NCI-H1930 (cell line): ENCODE measurements at regions not wholly inside any gene's neighbourhood (a gene's known extent, or its start where the extent isn't known, plus 50 kb on each side); places are given as distances from the start of the nearest gene placed in this dataset.
A peak's percentile ranks its signal among the peaks of the same experiment; 100 is the strongest.

ENCODE experiments used
- DNase-seq, 2 experiments: peaks; one replicate each; lab custom pipeline; 2025; lab: John Stamatoyannopoulos, UW

GRCh38 chr11:127598476-127598875 lies 597.9 kb upstream of the KIRREL3 start:
- no peak for DNase-seq

GRCh38 chr11:127596433-127596832 lies 595.9 kb upstream of the KIRREL3 start:
- DNase-seq: no peak

- DNase-seq: no peak
Measured at GRCh38 chr11:127592371-127592770, 591.8 kb upstream of the KIRREL3 start.

- no peak for DNase-seq
Measured at GRCh38 chr11:127590314-127590713, 589.7 kb upstream of the KIRREL3 start.

GRCh38 chr11:127588431-127588830 lies 587.9 kb upstream of the KIRREL3 start:
- no peak for DNase-seq

- no peak for DNase-seq
Measured at GRCh38 chr11:127587511-127587910, 586.9 kb upstream of the KIRREL3 start.

- DNase-seq: no peak
Measured at GRCh38 chr11:127576210-127576609, 575.6 kb upstream of the KIRREL3 start.

GRCh38 chr11:127574478-127574877 lies 573.9 kb upstream of the KIRREL3 start:
- DNase-seq: no peak

- DNase-seq: no peak
Measured at GRCh38 chr11:127568891-127569290, 568.3 kb upstream of the KIRREL3 start.

- no peak for DNase-seq
Measured at GRCh38 chr11:127567237-127567932, 566.8 kb upstream of the KIRREL3 start.

- no peak for DNase-seq
Measured at GRCh38 chr11:127564810-127565209, 564.2 kb upstream of the KIRREL3 start.

- DNase-seq: no peak
Measured at GRCh38 chr11:127559978-127560377, 559.4 kb upstream of the KIRREL3 start.

- no peak for DNase-seq
Measured at GRCh38 chr11:127552446-127552845, 551.9 kb upstream of the KIRREL3 start.

- no peak for DNase-seq
Measured at GRCh38 chr11:127531167-127531566, 530.6 kb upstream of the KIRREL3 start.

GRCh38 chr11:127528297-127528696 lies 527.7 kb upstream of the KIRREL3 start:
- DNase-seq: no peak

GRCh38 chr11:127524618-127525017 lies 524.0 kb upstream of the KIRREL3 start:
- no peak for DNase-seq

- no peak for DNase-seq
Measured at GRCh38 chr11:127521413-127521812, 520.8 kb upstream of the KIRREL3 start.

GRCh38 chr11:127507851-127508250 lies 507.3 kb upstream of the KIRREL3 start:
- no peak for DNase-seq

- DNase-seq: no peak
Measured at GRCh38 chr11:127506647-127507046, 506.1 kb upstream of the KIRREL3 start.

- DNase-seq: no peak
Measured at GRCh38 chr11:127506126-127506525, 505.6 kb upstream of the KIRREL3 start.

GRCh38 chr11:127496165-127496564 lies 495.6 kb upstream of the KIRREL3 start:
- DNase-seq: no peak

- DNase-seq: peak in 1 of 2 experiments; percentile 11
Measured at GRCh38 chr11:127493330-127494022, 492.9 kb upstream of the KIRREL3 start.

GRCh38 chr11:127492029-127492428 lies 491.5 kb upstream of the KIRREL3 start:
- no peak for DNase-seq

GRCh38 chr11:127491589-127491988 lies 491.0 kb upstream of the KIRREL3 start:
- no peak for DNase-seq
